ENCODE measurements at regions not wholly inside any gene's neighbourhood (a gene's known extent, or its start where the extent isn't known, plus 50 kb on each side); places are given as distances from the start of the nearest gene placed in this dataset.
"Not testable (repeated sequence)": the region's sequence is repeated elsewhere in the genome, so short reads cannot be mapped to it uniquely, and the experiment has no call there.

DNA sequence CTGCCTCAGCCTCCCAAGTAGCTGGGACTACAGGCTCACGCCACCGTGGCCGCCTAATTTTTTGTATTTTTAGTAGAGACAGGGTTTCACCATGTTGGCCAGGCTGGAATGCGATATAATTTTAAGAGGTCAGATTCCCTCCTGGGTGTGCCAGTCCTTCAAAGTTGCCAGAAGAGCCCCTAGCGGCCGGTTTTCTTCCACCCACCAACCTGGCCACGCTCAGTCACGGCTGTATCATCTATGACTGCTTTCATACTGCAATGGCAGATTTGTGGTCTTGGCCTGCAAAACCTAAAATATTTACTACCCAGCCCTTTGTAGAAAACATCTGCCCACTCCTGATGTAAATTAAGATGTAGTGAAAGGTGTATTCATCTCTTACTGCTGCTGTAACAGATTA, 117.5 kb upstream of the BASP1 start:
- Histone ChIP-seq H3K9me3 (ENCODE audit: control insufficient read depth, low read length) (no peaks in the 10 kb centered on the region), H3K36me3 (ENCODE audit: control insufficient read depth in 1 of 2, insufficient read depth in 2 of 2, low read length in 1 of 2) (no peaks in the 10 kb centered on the region), H3K4me1 (ENCODE audit: control insufficient read depth in 1 of 2, insufficient read depth in 2 of 2, low read length in 2 of 2) (no peaks in the 10 kb centered on the region), H3K27ac (ENCODE audit: low read depth in 1 of 2, low read length in 2 of 2) (no peak overlapping the region), H3K27me3 (ENCODE audit: control insufficient read depth in 1 of 2, insufficient read depth in 2 of 2, low read length in 1 of 2) (no peaks in the 10 kb centered on the region), H3K4me3 (ENCODE audit: low read length in 2 of 2) (no peak overlapping the region)
- DNase-seq: no peak
- ATAC-seq (ENCODE audit: low FRiP score): no peak
- 95% methylated on average over 8 of the region's 8 CpGs for WGBS, 2 donors
- intact Hi-C loops (cut with DNase I): no loop called here

- H3K27me3 ChIP-seq (ENCODE audit: control insufficient read depth in 1 of 2, insufficient read depth in 2 of 2, low read length in 1 of 2): no peaks in the 10 kb centered on the region
- no peak for DNase-seq
- no peaks in the 10 kb centered on the region for H3K9me3 ChIP-seq (ENCODE audit: control insufficient read depth, low read length)
- H3K36me3 ChIP-seq (ENCODE audit: control insufficient read depth in 1 of 2, insufficient read depth in 2 of 2, low read length in 1 of 2): no peaks in the 10 kb centered on the region
- 57 to 59% methylated on average over 3 of the region's 3 CpGs for WGBS, 2 donors
- no peaks in the 10 kb centered on the region for H3K4me1 ChIP-seq (ENCODE audit: control insufficient read depth in 1 of 2, insufficient read depth in 2 of 2, low read length in 2 of 2)
- intact Hi-C loops (cut with DNase I): no loop called here
- no peak for ATAC-seq (ENCODE audit: low FRiP score)
- no peak overlapping the region for H3K27ac ChIP-seq (ENCODE audit: low read depth in 1 of 2, low read length in 2 of 2)
- no peak overlapping the region for H3K4me3 ChIP-seq (ENCODE audit: low read length in 2 of 2)
Observed at GRCh38 chr5:17103461-17103860, 114.0 kb upstream of the BASP1 start.

- ATAC-seq (ENCODE audit: low FRiP score) (no peak), DNase-seq (no peak)
- Histone ChIP-seq H3K4me3 (ENCODE audit: low read length in 2 of 2) (no peak overlapping the region), H3K27me3 (ENCODE audit: control insufficient read depth in 1 of 2, insufficient read depth in 2 of 2, low read length in 1 of 2) (no peaks in the 10 kb centered on the region), H3K9me3 (ENCODE audit: control insufficient read depth, low read length) (no peaks in the 10 kb centered on the region), H3K36me3 (ENCODE audit: control insufficient read depth in 1 of 2, insufficient read depth in 2 of 2, low read length in 1 of 2) (no peaks in the 10 kb centered on the region), H3K4me1 (ENCODE audit: control insufficient read depth in 1 of 2, insufficient read depth in 2 of 2, low read length in 2 of 2) (no peaks in the 10 kb centered on the region), H3K27ac (ENCODE audit: low read depth in 1 of 2, low read length in 2 of 2) (no peak overlapping the region)
- intact Hi-C loops (cut with DNase I): no loop called here
- 61 to 63% methylated on average over 5 of the region's 5 CpGs for WGBS, 2 donors
Observed at GRCh38 chr5:17105744-17106418, 111.5 kb upstream of the BASP1 start.

- Histone ChIP-seq H3K9me3 (ENCODE audit: control insufficient read depth, low read length) (no peaks in the 10 kb centered on the region), H3K27me3 (ENCODE audit: control insufficient read depth in 1 of 2, insufficient read depth in 2 of 2, low read length in 1 of 2) (no peaks in the 10 kb centered on the region), H3K4me3 (ENCODE audit: low read length in 2 of 2) (no peak overlapping the region), H3K4me1 (ENCODE audit: control insufficient read depth in 1 of 2, insufficient read depth in 2 of 2, low read length in 2 of 2) (no peaks in the 10 kb centered on the region), H3K27ac (ENCODE audit: low read depth in 1 of 2, low read length in 2 of 2) (no peak overlapping the region), H3K36me3 (ENCODE audit: control insufficient read depth in 1 of 2, insufficient read depth in 2 of 2, low read length in 1 of 2) (no peaks in the 10 kb centered on the region)
- intact Hi-C loops (cut with DNase I): no loop called here
- WGBS, 2 donors: 84 to 87% methylated on average over 4 of the region's 4 CpGs
- DNase-seq (no peak), ATAC-seq (ENCODE audit: low FRiP score) (no peak)
Observed at GRCh38 chr5:17106521-17106920, 110.9 kb upstream of the BASP1 start.

DNA sequence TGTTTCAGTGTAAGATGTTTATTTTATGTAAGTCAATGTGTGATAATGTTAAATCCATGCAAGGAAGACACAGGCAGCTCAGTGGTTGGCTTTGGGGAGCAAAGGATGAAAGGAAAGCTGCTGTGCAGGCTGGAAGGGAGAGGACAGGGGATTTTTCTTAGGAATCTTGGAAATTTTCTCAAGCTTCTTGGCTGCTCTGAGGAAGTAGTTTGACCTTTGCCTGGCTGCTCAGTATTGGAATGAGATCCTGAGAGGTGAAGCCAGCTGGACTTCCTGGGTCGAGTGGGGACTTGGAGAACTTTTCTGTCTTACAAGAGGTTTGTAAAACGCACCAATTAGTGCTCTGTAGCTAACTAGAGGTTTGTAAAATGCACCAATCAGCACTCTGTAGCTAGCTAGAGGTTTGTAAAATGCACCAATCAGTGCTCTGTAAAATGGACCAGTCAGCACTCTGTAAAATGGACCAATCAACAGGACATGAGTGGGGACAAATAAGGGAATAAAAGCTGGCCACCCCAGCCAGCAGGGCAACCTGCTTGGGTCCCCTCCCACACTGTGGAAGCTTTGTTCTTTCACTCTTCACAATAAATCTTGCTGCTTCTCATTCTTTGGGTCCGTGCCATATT, 105.2 kb upstream of the BASP1 start:
- ATAC-seq (ENCODE audit: low FRiP score); H3K36me3 ChIP-seq (ENCODE audit: control insufficient read depth in 1 of 2, insufficient read depth in 2 of 2, low read length in 1 of 2); H3K27ac ChIP-seq (ENCODE audit: low read depth in 1 of 2, low read length in 2 of 2); H3K27me3 ChIP-seq (ENCODE audit: control insufficient read depth in 1 of 2, insufficient read depth in 2 of 2, low read length in 1 of 2); H3K4me3 ChIP-seq (ENCODE audit: low read length in 2 of 2); intact Hi-C loops (cut with DNase I); DNase-seq; H3K9me3 ChIP-seq (ENCODE audit: control insufficient read depth, low read length); H3K4me1 ChIP-seq (ENCODE audit: control insufficient read depth in 1 of 2, insufficient read depth in 2 of 2, low read length in 2 of 2): not testable (repeated sequence)
- WGBS, 2 donors: 66 to 72% methylated on average over 3 of the region's 3 CpGs

GRCh38 chr5:17113174-17113958, 104.1 kb upstream of the BASP1 start:
- intact Hi-C loops (cut with DNase I): no loop called here
- no peak for ATAC-seq (ENCODE audit: low FRiP score)
- Histone ChIP-seq H3K27me3 (ENCODE audit: control insufficient read depth in 1 of 2, insufficient read depth in 2 of 2, low read length in 1 of 2) (no peaks in the 10 kb centered on the region), H3K36me3 (ENCODE audit: control insufficient read depth in 1 of 2, insufficient read depth in 2 of 2, low read length in 1 of 2) (no peaks in the 10 kb centered on the region), H3K9me3 (ENCODE audit: control insufficient read depth, low read length) (no peaks in the 10 kb centered on the region), H3K27ac (ENCODE audit: low read depth in 1 of 2, low read length in 2 of 2) (no peak overlapping the region), H3K4me3 (ENCODE audit: low read length in 2 of 2) (no peak overlapping the region), H3K4me1 (ENCODE audit: control insufficient read depth in 1 of 2, insufficient read depth in 2 of 2, low read length in 2 of 2) (peaks cover 0 to 2% of the 10 kb centered on the region in 2 donors)
- WGBS, 2 donors: 60 to 62% methylated on average over 9 of the region's 9 CpGs
- no peak for DNase-seq

GRCh38 chr5:17114233-17114632, 103.2 kb upstream of the BASP1 start:
- H3K4me3 ChIP-seq (ENCODE audit: low read length in 2 of 2): no peak overlapping the region
- H3K36me3 ChIP-seq (ENCODE audit: control insufficient read depth in 1 of 2, insufficient read depth in 2 of 2, low read length in 1 of 2): no peaks in the 10 kb centered on the region
- H3K27me3 ChIP-seq (ENCODE audit: control insufficient read depth in 1 of 2, insufficient read depth in 2 of 2, low read length in 1 of 2): no peaks in the 10 kb centered on the region
- no peak for DNase-seq
- peak overlapping the region in 1 of 2 donors; percentile 34 for H3K27ac ChIP-seq (ENCODE audit: low read depth in 1 of 2, low read length in 2 of 2)
- intact Hi-C loops (cut with DNase I): no loop called here
- WGBS, 2 donors: 81 to 84% methylated on average over 6 of the region's 6 CpGs
- no peaks in the 10 kb centered on the region for H3K9me3 ChIP-seq (ENCODE audit: control insufficient read depth, low read length)
- ATAC-seq (ENCODE audit: low FRiP score): no peak
- H3K4me1 ChIP-seq (ENCODE audit: control insufficient read depth in 1 of 2, insufficient read depth in 2 of 2, low read length in 2 of 2): peaks cover 0 to 2% of the 10 kb centered on the region in 2 donors

GRCh38 chr5:17114715-17115599, 102.5 kb upstream of the BASP1 start:
- ATAC-seq (ENCODE audit: low FRiP score): no peak
- Histone ChIP-seq H3K27me3 (ENCODE audit: control insufficient read depth in 1 of 2, insufficient read depth in 2 of 2, low read length in 1 of 2) (no peaks in the 10 kb centered on the region), H3K4me1 (ENCODE audit: control insufficient read depth in 1 of 2, insufficient read depth in 2 of 2, low read length in 2 of 2) (peaks cover 0 to 2% of the 10 kb centered on the region in 2 donors), H3K27ac (ENCODE audit: low read depth in 1 of 2, low read length in 2 of 2) (no peak overlapping the region), H3K9me3 (ENCODE audit: control insufficient read depth, low read length) (no peaks in the 10 kb centered on the region), H3K36me3 (ENCODE audit: control insufficient read depth in 1 of 2, insufficient read depth in 2 of 2, low read length in 1 of 2) (no peaks in the 10 kb centered on the region), H3K4me3 (ENCODE audit: low read length in 2 of 2) (no peak overlapping the region)
- 83 to 85% methylated on average over 6 of the region's 6 CpGs for WGBS, 2 donors
- intact Hi-C loops (cut with DNase I): no loop called here
- DNase-seq: no peak

Measured in aorta (tissue), 5 donors.